MM.1S (cell line): ENCODE measurements at regions not wholly inside any gene's neighbourhood (a gene's known extent, or its start where the extent isn't known, plus 50 kb on each side); places are given as distances from the start of the nearest gene placed in this dataset.

Experiments
- EZH2phosphoT487 ChIP-seq: fragments of 300-600 bp; sonication (generic); IDR thresholded peaks from 2 replicates; pipeline ENCODE4 v1.6.1; 2018; ENCODE audit warnings: antibody characterized with exemption, low read length
- TF ChIP-seq, protein P1 (sequence below): fragments of 300-600 bp; sonication (generic); IDR thresholded peaks from 2 replicates; pipeline ENCODE4 v1.5.1; 2016; ENCODE audit warnings: antibody characterized with exemption, low read length, mixed read lengths

DNA sequence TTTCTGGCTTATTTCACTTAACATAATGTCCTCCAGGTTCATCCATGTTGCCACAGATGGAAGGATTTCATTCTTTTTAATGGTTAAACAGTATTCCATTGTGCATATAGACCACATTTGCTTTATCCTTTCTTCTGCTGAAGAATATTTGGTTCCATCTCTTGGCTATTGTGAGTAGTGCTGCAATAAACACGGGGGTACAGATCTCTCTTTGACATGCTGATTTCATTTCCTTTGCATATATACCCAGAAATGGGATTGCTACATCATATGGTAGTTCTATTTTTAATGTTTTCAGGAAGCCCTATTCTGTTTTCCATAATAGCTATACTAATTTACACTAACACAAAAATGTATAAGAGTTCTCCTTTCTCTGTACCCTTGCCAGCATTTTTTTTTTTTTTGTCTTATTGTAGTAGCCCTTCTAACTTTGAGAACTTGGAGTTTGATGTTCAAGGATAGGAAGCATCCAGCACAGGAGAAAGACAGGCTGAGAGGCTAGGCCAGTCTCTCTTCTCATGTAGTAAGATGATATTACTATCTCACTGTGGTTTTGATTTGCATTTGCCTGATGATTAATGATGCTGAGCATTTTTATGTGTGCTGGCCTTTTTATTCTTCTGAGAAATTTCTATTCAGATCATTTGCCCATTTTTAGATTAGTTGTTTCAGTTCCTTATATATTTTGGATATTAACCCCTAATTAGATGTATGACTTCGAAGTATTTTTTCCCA, 592.2 kb upstream of the ZNF608 start:
- TF ChIP-seq, protein P1, sequence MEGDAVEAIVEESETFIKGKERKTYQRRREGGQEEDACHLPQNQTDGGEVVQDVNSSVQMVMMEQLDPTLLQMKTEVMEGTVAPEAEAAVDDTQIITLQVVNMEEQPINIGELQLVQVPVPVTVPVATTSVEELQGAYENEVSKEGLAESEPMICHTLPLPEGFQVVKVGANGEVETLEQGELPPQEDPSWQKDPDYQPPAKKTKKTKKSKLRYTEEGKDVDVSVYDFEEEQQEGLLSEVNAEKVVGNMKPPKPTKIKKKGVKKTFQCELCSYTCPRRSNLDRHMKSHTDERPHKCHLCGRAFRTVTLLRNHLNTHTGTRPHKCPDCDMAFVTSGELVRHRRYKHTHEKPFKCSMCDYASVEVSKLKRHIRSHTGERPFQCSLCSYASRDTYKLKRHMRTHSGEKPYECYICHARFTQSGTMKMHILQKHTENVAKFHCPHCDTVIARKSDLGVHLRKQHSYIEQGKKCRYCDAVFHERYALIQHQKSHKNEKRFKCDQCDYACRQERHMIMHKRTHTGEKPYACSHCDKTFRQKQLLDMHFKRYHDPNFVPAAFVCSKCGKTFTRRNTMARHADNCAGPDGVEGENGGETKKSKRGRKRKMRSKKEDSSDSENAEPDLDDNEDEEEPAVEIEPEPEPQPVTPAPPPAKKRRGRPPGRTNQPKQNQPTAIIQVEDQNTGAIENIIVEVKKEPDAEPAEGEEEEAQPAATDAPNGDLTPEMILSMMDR, result no peak
- no peak for TF ChIP-seq EZH2phosphoT487
